Esophagus squamous epithelium (tissue), 4 donors: ENCODE measurements at regions not wholly inside any gene's neighbourhood (a gene's known extent, or its start where the extent isn't known, plus 50 kb on each side); places are given as distances from the start of the nearest gene placed in this dataset.

Experiments
- POLR2A ChIP-seq, 4 donors: fragments of 450-650 bp; IDR thresholded peaks; one replicate each; pipeline ENCODE4 v1.6.1; 2017; ENCODE audit warnings: antibody characterized with exemption in 4 of 4, mild to moderate bottlenecking in 4 of 4, moderate library complexity in 3 of 4
- TF ChIP-seq, protein P1 (sequence below), 6 experiments: fragments of 450-650 bp in 4 of 6; fragments of 200-600 bp in 2 of 6; sonication (generic) in 2 of 6; IDR thresholded peaks; one replicate each; pipeline ENCODE4 v1.5.1; 2016 to 2019; ENCODE audit warnings: antibody characterized with exemption in 6 of 6, mild to moderate bottlenecking in 4 of 6, moderate library complexity in 4 of 6

DNA sequence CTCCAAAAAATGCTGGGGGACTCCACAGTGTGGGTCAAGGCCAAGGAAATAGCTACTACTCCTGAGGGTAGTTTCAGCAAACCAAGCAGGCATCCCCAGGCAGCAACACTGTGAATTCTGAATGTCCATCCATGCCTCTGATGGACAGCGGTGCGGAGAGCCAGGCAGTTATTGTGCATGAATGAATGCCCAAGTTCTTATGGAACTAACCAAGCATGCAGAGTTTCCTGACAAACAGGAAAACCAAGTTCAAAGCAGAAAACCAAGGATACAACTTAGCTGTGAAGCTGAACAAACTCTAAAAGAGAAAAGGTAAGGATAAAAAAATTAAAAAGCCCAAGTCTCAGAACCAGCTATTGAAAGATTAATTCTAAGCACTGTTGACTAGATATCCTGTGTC is 642.6 kb upstream of the HS3ST1 start:
- TF ChIP-seq, protein P1, sequence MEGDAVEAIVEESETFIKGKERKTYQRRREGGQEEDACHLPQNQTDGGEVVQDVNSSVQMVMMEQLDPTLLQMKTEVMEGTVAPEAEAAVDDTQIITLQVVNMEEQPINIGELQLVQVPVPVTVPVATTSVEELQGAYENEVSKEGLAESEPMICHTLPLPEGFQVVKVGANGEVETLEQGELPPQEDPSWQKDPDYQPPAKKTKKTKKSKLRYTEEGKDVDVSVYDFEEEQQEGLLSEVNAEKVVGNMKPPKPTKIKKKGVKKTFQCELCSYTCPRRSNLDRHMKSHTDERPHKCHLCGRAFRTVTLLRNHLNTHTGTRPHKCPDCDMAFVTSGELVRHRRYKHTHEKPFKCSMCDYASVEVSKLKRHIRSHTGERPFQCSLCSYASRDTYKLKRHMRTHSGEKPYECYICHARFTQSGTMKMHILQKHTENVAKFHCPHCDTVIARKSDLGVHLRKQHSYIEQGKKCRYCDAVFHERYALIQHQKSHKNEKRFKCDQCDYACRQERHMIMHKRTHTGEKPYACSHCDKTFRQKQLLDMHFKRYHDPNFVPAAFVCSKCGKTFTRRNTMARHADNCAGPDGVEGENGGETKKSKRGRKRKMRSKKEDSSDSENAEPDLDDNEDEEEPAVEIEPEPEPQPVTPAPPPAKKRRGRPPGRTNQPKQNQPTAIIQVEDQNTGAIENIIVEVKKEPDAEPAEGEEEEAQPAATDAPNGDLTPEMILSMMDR (IDR thresholded peaks at IDR 0.05), result no peak
- TF ChIP-seq POLR2A (IDR thresholded peaks at IDR 0.05), result no peak
